Stimulated activated CD4-positive, alpha-beta T cell treated with anti-CD3 and anti-CD28 coated beads, Interleukin-12 subunit alpha, Interleukin-12 subunit beta, amount 100 ng/mL, for 24 hours (primary cell): ENCODE measurements at regions not wholly inside any gene's neighbourhood (a gene's known extent, or its start where the extent isn't known, plus 50 kb on each side); places are given as distances from the start of the nearest gene placed in this dataset.

Source experiments
- DNase-seq, 2 experiments: peaks; one replicate each; pipeline ENCODE4 v3.0.0-alpha.2; 2020; ENCODE audit warnings: low read depth in 2 of 2

DNA sequence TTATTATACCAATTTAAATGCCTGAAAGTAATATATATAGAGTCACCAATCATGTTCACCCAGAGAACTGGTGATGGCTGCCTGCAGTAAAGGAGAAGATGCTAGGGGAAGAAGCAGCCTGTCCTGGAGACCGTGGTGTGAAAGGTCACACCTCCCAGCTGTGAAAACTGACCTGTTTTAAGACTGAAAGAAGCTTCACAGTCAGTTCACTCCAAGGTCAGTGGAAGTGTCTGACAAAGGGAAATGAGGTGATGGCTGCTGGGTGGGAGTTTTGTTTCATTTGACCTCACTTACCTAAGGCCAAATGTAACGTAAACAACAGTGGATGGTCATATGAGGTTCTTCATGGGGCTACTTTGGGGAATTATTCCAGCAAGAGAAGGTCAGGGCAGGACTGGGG is 352.1 kb upstream of the GATB start:
- no peak for DNase-seq

DNA sequence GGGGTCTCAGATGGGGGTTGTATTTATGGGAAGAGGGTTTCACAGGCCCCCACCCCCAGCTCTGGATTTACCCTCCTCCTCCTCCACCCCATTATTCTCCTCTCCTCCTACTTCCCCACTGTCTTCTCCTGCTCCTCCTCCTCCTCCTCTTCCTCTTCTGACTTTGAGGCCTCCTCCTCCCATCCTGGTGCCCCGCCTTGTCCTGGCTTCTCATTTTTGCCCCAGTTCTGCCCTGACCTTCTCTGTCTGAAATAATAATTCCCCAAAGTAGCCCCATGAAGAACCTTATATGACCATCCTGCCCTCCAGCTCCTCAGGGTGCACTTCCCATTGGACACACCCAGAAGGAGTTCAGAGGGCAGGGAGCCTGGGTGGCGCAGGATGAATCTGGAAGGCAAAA is 351.4 kb upstream of the GATB start:
- no peak for DNase-seq

DNA sequence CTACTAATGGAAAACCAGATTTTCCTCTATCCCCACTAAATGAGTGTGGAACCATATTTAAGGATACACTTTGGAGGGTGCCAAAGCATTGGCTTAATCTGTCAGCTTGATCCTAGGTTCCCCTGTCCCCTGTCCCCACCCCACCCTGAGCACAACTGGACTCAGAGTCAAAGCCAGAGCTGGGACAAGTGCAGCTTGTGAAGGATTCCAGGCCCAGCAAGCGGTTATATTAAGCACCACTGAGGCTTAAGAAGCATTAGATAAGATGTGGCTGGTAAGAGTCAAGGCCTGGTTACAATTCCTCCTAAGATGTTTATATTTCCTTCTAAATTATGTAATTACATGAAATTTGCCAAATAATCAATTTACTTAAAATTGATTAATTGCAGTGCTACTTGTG is 350.0 kb upstream of the GATB start:
- no peak for DNase-seq

DNA sequence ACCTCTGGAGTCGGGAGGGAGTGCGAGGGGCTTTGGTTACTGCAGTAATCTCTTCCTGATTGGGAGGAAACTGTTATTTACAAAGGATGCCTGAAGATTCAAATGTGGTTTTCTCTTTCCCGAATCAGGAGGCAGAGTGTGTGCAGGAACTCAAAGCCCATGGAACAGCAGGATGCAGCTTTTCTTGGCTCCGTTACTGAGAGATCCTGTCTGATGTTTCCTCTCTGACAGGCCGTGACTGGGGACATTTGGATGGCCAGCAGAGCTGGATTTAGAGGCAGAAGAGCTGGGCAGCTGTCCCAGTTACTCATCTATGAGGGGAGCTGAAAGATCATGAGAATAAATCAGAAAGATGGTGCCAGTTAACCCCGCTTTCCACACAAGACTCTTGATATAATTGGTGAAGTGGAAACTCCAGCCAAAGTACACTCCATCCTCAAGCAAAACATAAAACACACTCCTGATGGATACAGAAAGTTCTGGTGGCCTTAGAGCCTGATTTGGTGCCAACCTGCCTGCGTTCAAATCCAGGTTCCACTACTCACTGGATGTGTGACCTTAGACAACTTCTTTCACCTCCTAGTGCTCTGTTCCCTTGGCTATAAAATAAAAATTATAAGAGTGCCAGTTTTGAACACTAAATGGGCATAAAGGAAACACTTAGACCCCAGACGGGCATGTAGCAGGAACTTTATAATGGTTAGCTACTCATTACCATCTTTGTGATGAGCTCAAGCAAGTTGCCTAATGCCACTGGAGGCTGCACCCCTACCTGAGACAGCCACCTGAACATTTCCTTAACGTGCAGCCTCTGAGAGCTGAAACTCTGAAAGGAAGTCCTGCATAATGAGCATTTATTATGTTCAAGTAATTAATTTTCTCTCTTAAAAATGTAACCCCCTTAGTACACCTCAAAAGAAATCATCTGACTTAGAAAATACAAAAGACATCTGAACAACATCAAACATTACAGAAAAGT is 349.0 kb upstream of the GATB start:
- no peak for DNase-seq

DNA sequence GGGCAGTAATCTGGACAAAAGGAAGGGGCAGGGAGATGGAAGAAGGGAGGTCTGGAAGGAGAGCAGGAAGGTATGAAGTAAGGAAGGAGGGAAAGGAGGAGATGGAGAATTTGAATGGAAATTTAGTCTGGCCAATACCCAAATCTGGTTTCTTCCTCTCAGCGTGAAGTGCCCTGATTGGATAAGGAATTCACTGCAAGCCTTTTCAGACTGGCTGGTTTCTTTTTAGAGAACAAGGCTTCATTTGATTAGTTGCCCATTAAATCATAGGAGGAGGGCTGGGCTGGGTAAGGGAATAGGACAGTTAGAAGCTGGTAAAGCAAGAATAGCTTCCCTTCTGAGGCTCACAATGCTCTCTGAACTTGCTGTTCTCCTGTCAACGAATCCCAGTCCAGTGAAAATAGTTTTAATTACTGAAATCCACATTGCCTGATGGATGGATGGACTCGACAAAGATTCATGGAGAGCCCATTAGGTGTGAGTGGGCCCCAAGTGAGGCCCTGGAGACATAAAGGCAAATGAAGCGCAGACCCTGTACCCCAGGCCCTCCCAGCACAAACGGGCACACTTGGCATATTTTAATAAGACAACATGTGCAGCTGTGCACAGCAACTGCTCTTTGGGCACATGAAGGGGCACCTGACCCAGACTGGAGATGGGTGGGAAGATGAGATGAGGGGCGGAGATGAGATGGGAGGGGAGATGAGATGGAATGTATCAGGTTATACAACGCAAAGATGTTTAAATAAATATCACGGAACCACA is 347.1 kb upstream of the GATB start:
- no peak for DNase-seq

DNA sequence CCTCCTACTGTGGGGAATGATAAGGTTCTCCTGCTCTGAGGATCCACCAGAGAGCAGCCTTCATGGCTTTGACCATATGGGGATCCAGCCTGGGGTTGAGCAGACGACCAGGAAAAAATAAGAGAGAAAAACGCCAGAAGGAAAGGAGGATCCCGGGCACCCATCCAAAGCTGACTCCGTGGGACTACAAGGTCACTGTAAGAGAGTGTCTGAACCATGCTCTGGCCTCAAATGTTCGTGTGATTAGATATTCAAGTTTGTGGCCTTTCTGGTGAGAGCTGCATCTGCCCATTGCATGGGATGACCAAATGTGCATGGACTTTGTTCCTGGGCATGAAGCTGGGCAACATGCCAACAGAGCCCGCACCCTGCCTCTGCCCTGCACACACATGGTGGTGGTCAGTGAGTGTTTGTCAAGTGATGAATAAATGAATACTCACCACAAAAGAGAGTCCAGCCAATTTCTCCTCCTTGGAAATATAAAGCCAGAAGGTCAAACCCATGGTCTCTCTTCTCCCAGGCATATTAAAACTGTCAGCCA is 346.0 kb upstream of the GATB start:
- no peak for DNase-seq

DNA sequence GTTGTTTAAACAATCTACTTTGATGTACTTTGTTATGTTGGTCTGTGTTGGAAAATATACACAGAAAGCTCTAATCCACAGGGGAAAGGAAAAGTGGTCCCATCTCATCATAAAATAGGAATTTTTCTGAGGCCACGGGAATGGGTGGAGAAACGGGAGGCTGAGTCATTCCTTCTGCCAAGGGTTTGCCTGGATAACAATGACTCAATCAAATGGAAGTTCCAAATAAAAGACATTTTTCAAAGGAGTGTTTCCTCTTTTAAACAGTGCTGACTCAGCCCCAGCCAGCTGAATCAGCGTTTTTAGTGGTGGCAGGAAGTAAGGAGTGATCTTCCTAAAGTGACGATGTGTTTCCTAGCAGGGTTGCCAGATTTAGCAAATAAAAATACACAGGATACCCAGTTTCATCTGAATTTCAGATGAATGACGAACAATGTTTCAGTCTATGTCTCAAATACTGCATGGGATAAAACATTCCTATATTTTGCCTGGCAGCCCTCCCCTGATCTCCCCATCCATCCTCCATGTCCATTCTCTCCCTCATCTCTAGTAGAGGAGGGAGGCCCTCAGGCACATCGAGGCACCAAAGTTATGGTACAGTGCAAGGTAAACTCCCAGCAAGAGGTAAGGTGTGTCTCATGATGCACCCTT is 345.4 kb upstream of the GATB start:
- no peak for DNase-seq

DNA sequence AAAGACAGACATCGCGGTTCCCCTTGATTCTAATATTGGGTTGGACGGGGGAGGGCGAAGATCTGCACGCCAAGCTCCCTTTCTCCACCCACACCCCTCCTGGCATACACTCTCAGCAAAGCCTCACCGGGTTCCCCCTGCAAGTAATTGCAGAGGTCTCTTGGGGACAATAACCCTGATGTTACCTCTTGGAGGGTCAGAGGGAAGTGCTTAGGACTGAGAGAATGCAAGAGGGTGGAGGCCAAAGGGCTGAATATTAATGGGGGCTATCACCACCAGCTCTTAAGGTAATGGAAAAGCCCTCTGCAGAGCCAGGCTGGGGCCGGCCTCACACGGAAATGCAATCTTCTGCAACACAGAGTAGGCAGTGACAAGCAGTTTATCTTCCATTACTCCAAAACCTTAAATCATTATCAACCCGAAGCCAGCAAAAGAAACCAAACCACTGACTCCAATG is 344.1 kb upstream of the GATB start:
- no peak for DNase-seq

DNA sequence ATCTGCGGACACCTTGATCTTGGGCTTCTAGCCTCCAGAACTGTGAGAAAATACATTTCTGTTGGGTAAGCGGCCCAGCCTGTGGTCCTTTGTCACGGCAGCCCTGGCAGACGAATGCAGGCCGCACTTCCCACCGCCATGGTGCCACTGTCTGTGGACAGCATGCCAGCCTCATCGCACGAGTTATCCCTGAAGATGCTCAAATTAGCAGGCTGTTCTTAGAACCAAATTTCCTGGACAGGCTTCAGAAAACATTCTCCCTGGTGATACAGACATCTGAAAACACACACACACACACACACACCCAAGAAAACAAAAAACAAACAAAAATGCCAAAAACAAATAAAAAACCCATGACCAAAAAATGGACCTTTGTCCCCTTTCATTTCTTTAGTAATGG is 343.5 kb upstream of the GATB start:
- no peak for DNase-seq

DNA sequence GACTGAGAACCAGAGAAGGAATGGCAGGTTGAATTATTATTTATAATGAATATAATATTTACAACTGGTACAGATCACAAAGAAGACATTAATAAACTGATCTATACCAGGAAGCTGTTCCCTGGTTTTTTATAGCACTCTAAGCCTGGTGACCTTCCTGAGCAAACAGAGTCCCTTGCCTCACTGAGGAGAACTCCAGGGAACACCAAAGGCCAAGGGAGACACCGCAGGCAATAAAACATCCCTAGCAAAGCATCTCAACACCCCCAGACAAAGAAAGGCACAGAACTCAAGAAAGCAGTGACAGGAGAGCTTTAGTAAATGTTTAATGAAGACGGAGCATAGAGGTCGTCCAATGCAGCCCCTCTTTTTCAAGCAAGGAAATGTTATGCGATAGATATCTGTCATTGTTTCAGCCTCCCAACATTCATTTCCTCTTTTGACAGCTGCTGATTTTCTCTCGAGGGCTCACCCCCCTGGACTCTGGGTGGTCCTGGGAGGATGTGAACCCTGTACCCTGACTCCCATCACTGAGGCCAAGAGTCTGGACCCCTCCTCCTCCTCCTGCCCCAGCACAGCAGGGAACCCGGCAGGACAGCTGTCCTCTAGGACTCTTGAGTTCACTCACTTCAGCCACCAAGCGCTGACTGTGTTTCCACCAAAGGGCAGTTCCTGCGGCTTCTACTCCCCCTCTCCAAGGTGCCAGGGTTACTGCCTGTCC is 342.5 kb upstream of the GATB start:
- no peak for DNase-seq

DNA sequence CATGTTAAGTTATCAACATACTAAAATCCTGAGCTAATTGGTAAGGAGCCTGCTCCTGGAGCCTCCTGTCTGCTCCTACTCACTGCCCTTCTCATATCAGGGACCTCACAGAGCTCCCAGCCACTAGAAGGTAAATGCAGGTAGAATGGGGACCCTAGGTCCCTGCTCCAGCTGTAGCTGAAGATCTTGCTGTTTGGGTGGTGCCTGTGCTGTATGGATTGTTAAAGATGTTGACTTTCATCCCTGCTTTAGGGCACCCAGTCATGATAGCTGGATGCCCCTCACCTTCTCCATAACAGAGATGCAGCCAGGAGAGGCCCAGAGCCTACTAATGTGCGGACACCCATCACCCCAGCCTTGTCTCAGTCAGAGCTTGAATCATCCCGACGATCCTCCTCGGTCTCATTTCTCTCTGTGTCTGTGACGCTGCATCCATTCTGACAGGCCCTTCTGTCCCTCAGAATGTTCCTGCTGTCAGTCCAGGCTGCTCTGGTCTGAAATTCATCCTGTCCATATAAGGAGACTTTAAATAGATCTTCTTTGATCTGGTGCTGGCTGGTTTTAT is 341.7 kb upstream of the GATB start:
- no peak for DNase-seq

DNA sequence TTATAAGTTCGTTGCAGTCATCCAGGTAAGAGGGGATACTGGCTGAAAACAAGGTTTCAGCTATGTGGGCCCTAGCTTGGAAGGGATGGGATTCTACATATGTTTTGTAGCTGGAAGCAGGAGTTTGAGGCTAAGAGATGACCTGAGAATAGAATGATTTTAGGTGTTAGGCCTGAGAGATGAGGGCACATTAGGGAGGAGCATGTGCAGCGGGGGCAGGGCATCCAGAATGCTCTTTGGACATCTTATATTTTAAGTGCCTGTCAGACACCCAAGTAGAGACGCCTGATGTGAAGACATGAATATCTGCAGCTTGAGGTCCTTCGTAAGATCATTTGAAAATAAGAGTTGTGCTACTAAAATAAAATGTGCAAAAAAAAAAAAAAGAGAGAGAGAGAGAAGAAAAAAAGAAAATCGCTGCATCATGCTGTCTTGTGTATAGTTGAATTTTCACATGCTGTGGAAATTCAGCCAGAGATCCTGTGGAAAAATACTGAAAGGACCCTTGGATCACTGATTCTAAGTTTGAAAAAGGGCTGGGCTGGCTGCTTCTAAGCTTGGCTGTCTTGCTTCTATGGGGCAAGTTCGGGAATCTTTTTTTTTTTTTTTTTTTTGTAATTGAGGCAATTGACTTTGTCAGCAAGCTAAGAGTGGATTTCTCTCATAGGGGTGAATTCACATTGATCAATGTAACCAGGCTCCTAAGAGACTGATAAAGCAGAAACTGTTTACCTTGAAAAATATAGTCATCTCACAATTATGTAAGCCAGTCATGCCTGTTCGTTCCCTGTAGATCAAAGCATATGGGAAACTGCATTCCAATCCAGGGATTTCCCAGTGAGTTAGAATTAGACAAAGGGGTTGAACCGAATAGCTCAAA is 341.0 kb upstream of the GATB start:
- no peak for DNase-seq

DNA sequence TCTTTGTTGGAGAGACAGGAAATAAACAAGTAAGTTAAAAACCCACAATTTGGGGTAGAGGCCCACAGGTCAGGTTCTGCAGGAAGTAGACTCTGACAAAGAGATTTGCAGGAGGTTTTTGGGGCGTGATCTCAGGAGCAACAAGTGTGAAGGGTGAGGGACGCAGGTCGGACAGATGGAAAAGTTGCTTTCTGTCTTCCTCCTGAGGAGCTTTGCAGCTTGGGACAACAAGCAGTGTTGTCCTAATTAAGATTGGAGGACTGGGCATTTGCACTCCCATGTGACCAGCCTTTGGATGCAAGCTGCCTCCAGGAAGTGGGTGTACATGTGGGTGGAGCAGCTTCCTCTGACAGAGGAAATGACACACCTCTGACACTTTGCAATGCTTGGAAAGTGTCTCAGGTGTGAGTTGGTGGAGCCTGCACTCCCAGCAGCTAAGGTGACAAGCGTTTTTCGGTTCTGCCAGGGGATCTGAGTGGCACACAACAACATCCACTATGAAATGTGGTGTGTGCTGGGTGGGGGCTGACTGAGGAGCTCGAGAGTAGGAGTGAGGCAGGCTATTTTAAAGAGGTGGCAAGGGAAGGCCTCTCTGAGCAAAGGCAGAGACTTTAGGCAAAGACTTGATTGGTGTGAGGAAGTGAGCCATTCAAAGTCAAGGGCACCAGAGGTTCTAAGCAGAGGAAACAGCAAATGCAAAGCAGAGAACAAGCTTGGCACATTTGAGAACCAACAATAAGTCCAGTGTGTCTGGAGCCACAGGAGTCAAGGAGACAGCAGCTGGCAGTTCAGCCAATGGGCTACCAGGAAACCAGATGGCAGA is 339.8 kb upstream of the GATB start:
- peak; percentile 54 to 59 for DNase-seq

DNA sequence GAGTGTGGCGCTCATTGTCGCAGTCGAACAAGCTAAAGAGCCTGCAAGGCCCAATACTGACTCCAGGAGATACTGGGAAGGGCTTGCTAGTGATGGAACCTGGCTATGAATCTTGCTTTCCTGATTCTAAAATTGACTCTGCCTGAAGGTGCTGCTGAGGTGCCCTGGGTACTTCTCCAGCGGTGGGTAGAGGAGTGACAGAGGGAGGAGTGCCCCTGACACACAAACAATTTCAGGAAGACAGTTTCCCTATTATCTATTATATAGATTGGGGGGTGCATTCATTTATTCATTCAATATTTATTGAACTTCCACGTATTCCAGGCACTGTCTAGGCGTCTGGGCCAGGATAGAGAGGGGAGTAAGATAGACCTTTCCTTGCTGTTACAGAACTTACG is 339.2 kb upstream of the GATB start:
- no peak for DNase-seq

DNA sequence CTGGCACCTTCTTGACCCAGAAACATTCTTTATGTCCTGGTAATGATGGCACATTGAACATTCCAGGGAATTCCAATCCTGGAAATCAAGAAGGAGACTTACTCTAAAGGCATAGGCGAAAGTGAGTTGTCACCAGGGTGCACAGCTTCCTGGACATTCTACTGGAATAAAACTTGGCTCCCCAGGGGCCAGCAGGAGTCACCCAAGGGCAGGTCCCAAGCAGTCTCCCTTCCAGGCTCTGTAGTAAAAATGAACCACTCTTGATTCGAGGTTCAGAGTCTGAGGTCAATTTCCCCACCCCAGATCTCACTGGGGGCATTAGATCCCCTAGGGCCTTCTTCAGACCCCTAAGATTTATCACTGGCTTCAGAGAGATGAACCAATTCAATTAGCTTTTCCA is 338.7 kb upstream of the GATB start:
- DNase-seq = no peak

DNA sequence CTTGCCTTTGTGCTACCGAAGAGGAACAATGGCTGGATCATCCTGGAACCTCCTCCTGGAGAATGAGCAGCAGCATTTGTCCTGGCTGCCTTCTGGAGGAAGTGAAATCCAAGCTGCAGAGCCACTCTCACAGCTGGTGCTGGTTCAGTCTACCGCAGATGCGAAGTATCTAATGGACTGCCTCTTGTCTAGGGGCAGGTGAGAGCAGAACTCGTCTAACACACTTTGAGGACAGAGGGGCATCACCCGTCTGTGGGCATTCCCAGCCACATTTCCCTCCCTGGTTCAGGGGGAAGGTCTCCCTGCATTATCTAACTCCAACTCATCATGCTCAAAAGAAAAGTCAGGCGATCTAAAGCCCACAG is 338.2 kb upstream of the GATB start:
- DNase-seq = no peak

DNA sequence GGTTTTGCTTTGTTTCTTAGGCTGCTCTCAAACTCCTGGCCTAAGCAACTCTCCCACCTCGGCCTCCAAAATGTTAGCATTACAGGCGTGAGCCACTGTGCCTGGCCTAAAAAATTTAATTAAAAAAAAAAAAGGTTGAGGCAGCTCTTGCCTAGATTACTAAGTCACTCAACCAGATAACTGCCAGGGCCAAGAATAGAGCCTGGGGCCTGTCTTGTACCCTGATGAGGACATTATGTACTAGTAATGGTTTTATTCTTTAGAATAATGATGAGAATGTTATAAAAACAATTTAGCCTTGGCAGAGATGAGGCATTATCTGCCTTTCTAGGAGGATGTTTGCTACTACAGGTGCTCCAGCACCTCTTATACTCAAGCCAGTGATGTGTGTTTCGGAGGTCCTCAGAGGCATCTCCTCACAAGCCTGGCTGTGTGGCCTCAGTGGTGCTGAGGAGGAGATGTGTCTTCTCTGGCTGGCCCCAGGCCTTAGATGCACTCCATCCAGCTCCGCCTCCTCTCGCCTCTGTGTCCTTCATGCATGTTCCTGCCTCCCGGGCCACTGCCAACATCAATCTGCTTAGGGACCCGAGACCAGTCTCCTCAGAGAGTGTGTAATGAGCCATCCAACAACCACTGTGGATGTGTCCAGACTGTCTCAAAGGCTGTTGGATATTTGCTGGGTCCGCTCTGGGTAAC is 337.7 kb upstream of the GATB start:
- no peak for DNase-seq

DNA sequence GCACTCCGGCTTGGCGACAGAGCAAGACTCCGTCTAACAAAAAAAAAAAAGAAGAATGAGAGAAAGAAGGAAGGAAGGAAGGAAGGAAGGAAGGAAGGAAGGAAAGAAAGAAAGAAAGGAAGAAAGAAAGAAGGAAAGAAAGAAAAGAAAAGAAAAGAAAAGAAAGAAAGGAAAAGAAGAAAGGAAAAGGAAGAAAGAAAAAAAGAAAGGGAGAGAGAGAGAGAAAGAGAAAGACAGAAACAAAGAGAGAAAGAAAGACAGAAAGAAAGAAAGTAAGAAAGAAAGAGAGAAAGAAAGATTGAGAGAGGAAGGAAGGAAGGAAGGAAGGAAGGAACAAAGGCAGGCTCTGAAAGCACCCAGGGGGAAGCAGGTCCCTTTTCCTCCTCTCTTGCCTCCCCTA is 336.6 kb upstream of the GATB start:
- DNase-seq = no peak

DNA sequence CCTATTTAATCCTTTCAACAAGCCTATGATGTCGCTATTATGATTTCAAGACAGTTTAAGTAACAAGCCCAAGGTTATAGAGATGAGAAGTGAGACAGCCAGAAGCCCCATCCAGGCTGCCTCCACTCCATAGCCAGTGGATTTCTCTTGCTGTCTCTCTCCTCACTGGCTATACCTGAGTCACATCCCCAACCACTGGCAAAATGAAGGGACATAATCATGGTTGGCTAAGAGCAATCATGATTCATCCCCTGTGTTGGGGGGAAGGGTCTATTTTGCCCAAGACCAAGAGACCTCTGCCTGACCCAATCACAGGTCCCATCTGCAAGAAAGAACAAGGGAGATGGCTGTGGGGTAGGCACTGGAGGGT is 334.9 kb upstream of the GATB start:
- no peak for DNase-seq
